ENCODE measurements at regions not wholly inside any gene's neighbourhood (a gene's known extent, or its start where the extent isn't known, plus 50 kb on each side); places are given as distances from the start of the nearest gene placed in this dataset.

- in situ Hi-C loops (cut with HindIII; ENCODE audit: extremely low pct_ligation_motif_present, low pct_unique_long_range_greater_than_20kb) (no loop called here), intact Hi-C loops (cut with micrococcal nuclease; ENCODE audit: unreplicated experiment) (no loop called here)
- no peak for FAIRE-seq
- DNase-seq (ENCODE audit: low spot score): no peak
- BruUV-seq (replicated peaks): no TSS peak
- no peak overlapping the region for H3K4me2 ChIP-seq (ENCODE audit: low read depth, low read length)
- ChIA-PET POLR2A (no interaction called here), CTCF (ENCODE audit: low intra/inter-chr PET ratio, low total read pairs) (no interaction called here)
- H3K36me3 ChIP-seq (replicated peaks in 1 of 2; ENCODE audit: control insufficient read depth in 1 of 2, insufficient read depth in 2 of 2, low read length in 2 of 2): no peaks in the 10 kb centered on the region
- H3K9me3 ChIP-seq (ENCODE audit: low read length): no peaks in the 10 kb centered on the region
- no peak overlapping the region for H3K4me3 ChIP-seq (replicated peaks in 1 of 3; ENCODE audit: insufficient read depth in 1 of 3, low read depth in 2 of 3, low read length in 3 of 3)
- TF ChIP-seq ZNF235 (CRISPR knock-in tag; IDR thresholded peaks at IDR 0.05; ENCODE audit: borderline replicate concordance): no peak
- no peak for TF ChIP-seq FOXM1 (CRISPR knock-in tag; IDR thresholded peaks at IDR 0.05)
- no peak for TF ChIP-seq ZHX2 (IDR thresholded peaks at IDR 0.05; ENCODE audit: low read depth)
- TF ChIP-seq ZHX2 (CRISPR knock-in tag; IDR thresholded peaks at IDR 0.05; ENCODE audit: borderline replicate concordance): no peak
- no peak for TF ChIP-seq IKZF4 (CRISPR knock-in tag; IDR thresholded peaks at IDR 0.05; ENCODE audit: borderline replicate concordance, low read depth, not compliant biosample characterization)
- TF ChIP-seq ZNF101 (CRISPR knock-in tag; IDR thresholded peaks at IDR 0.05; ENCODE audit: borderline replicate concordance, low read depth): no peak
- TF ChIP-seq ZNF598 (CRISPR knock-in tag; IDR thresholded peaks at IDR 0.05; ENCODE audit: borderline replicate concordance): no peak
- no peak for TF ChIP-seq REXO4 (CRISPR knock-in tag; IDR thresholded peaks at IDR 0.05; ENCODE audit: borderline replicate concordance)
- TF ChIP-seq SMAD9 (CRISPR knock-in tag; IDR thresholded peaks at IDR 0.05): no peak
- no peak for TF ChIP-seq MTF2 (CRISPR knock-in tag; IDR thresholded peaks at IDR 0.05; ENCODE audit: borderline replicate concordance)
- no peak for TF ChIP-seq ARNTL (CRISPR knock-in tag; IDR thresholded peaks at IDR 0.05)
- no peak for TF ChIP-seq ATF1 (CRISPR knock-in tag; IDR thresholded peaks at IDR 0.05)
- no peak for TF ChIP-seq ZBTB7A (CRISPR knock-in tag; IDR thresholded peaks at IDR 0.05)
- TF ChIP-seq ZBED4 (CRISPR knock-in tag; IDR thresholded peaks at IDR 0.05; ENCODE audit: borderline replicate concordance): no peak
- no peak for TF ChIP-seq SMYD3 (CRISPR knock-in tag; IDR thresholded peaks at IDR 0.05)
- no peaks in the 10 kb centered on the region for H4K20me1 ChIP-seq (ENCODE audit: insufficient read depth, low read length)
- no peak overlapping the region for H3K9ac ChIP-seq (ENCODE audit: insufficient read depth, low read depth, low read length)
- H3K79me2 ChIP-seq (ENCODE audit: insufficient read depth, low read length): no peaks in the 10 kb centered on the region
- WGBS (ENCODE audit: low lambda C conversion rate): 9% methylated on average over 1 of the region's 1 CpG
- no peak overlapping the region for H2AFZ ChIP-seq (ENCODE audit: low read length)
- H3K4me1 ChIP-seq (ENCODE audit: insufficient read depth, low read length): no peaks in the 10 kb centered on the region
- no peaks in the 10 kb centered on the region; a peak in 1 of 5 replicates for H3K27me3 ChIP-seq (ENCODE audit: control insufficient read depth in 1 of 2, insufficient read depth in 2 of 2, low read length in 2 of 2)
- H3K27ac ChIP-seq (ENCODE audit: extremely low read length, insufficient read depth, low read length): no peak overlapping the region
- ATAC-seq: no peak
Observed at GRCh38 chr10:118537623-118538022, 57.8 kb downstream of the PRLHR start.
